ENCODE measurements at regions not wholly inside any gene's neighbourhood (a gene's known extent, or its start where the extent isn't known, plus 50 kb on each side); places are given as distances from the start of the nearest gene placed in this dataset.

GRCh38 chr2:185510060-185510459 lies 228.5 kb upstream of the FSIP2 start:
- CTCF ChIA-PET = no interaction called here
- POLR2A ChIA-PET (ENCODE audit: unreplicated experiment) = no interaction called here
- H3K4me3 ChIP-seq (ENCODE audit: insufficient read depth, low read depth, low read length) = no peak overlapping the region

More at GRCh38 chr2:185510060-185510459, 228.5 kb upstream of the FSIP2 start:
- intact Hi-C loops (cut with micrococcal nuclease) (no loop called here), in situ Hi-C loops (cut with MboI; ENCODE audit: low sequenced_read_pairs) (no loop called here), dilution Hi-C loops (cut with HindIII; ENCODE audit: low sequenced_read_pairs, unreplicated experiment) (no loop called here)
- no peak overlapping the region for H2BK120ac ChIP-seq (ENCODE audit: low read depth, low read length)
- peaks cover 5% of the 10 kb centered on the region; the same call in 1 of the 2 replicates for H3K9me3 ChIP-seq (ENCODE audit: control insufficient read depth, insufficient read depth, low read length)
- no peak overlapping the region for H2BK15ac ChIP-seq (ENCODE audit: low read depth, low read length)
- no peak overlapping the region for H3K27ac ChIP-seq (ENCODE audit: insufficient read depth, low read length)
- no peak overlapping the region for H3K56ac ChIP-seq (ENCODE audit: extremely low read depth, insufficient read depth, low read length)
- H3K27me3 ChIP-seq (ENCODE audit: control insufficient read depth, insufficient read depth, low read length) = no peaks in the 10 kb centered on the region
- H2AFZ ChIP-seq (replicated peaks; ENCODE audit: low read length, poor library complexity) = no peak overlapping the region
- no peak overlapping the region for H4K91ac ChIP-seq (ENCODE audit: insufficient read depth, low read depth, low read length)
- no peak overlapping the region for H3K18ac ChIP-seq (ENCODE audit: low read depth, low read length)
- no peak overlapping the region for H4K5ac ChIP-seq (ENCODE audit: low read depth, low read length)
- no peak for DNase-seq
- H2BK5ac ChIP-seq (ENCODE audit: low read depth, low read length, poor library complexity, severe bottlenecking) = no peak overlapping the region
- no peak overlapping the region for H3K4ac ChIP-seq (ENCODE audit: low read depth, low read length)
- no peaks in the 10 kb centered on the region for H3K79me1 ChIP-seq (ENCODE audit: low read depth in 1 of 2, low read length in 2 of 2)
- no peak overlapping the region for H2AK5ac ChIP-seq (ENCODE audit: low read depth, low read length)
- no peak overlapping the region for H3K9ac ChIP-seq (ENCODE audit: low read depth, low read length)
- no peaks in the 10 kb centered on the region for H4K20me1 ChIP-seq (ENCODE audit: insufficient read depth, low read length)
- TF ChIP-seq BHLHE40 (IDR thresholded peaks at IDR 0.05; ENCODE audit: low read depth, low read length) = no peak
- TF ChIP-seq NFE2L2 (IDR thresholded peaks at IDR 0.05; ENCODE audit: low read depth, low read length) = no peak
- TF ChIP-seq CHD1 (IDR thresholded peaks at IDR 0.05; ENCODE audit: low read depth, low read length) = no peak
- no peak for TF ChIP-seq RFX5 (IDR thresholded peaks at IDR 0.05; ENCODE audit: low read depth, low read length)
- no peak for TF ChIP-seq CTCF (conservative IDR thresholded peaks at IDR 0.05; ENCODE audit: low read depth, low read length)
- TF ChIP-seq POLR2A (IDR thresholded peaks at IDR 0.05; ENCODE audit: low read depth, low read length) = no peak
- TF ChIP-seq RAD21 (IDR thresholded peaks at IDR 0.05; ENCODE audit: low read length) = no peak
- WGBS, 2 experiments (ENCODE audit: extremely low coverage in 2 of 2, insufficient read length in 1 of 2) = no CpG with 5 or more reads among the region's 3 CpGs
- no peak overlapping the region for H3K23ac ChIP-seq (ENCODE audit: low read depth, low read length)
- H3K9me1 ChIP-seq (ENCODE audit: insufficient read depth, low read length) = no peaks in the 10 kb centered on the region
- no peaks in the 10 kb centered on the region for H3K4me1 ChIP-seq (ENCODE audit: control insufficient read depth, insufficient read depth, low read length)
- no peaks in the 10 kb centered on the region for H3K36me3 ChIP-seq (ENCODE audit: control insufficient read depth, insufficient read depth, low read length)
- no peak overlapping the region for H4K8ac ChIP-seq (ENCODE audit: low read depth in 2 of 2, low read length in 2 of 2)
- BruUV-seq (replicated peaks) = no TSS peak
- no peak overlapping the region for H2AK9ac ChIP-seq (replicated peaks; ENCODE audit: low read depth, low read length, poor library complexity)
- H2BK20ac ChIP-seq (ENCODE audit: low read depth, low read length) = no peak overlapping the region
- no peak overlapping the region for H3K14ac ChIP-seq (replicated peaks; ENCODE audit: low read depth, low read length)
- no peak overlapping the region for H3K4me2 ChIP-seq (ENCODE audit: low read depth, low read length)
- no peak for ATAC-seq (ENCODE audit: low read depth)

All from IMR-90 (cell line).